Smooth muscle cell (in vitro differentiated cells): ENCODE measurements at regions not wholly inside any gene's neighbourhood (a gene's known extent, or its start where the extent isn't known, plus 50 kb on each side); places are given as distances from the start of the nearest gene placed in this dataset.

Experiments used
- DNase-seq: peaks from one replicate; lab custom pipeline; 2025; ENCODE audit not compliant: unreplicated experiment; lab: John Stamatoyannopoulos, UW
- H2AFZ ChIP-seq: fragments of 200-600 bp; sonication (generic); 2 replicates; pipeline ENCODE4 v1.6.0; 2016; ENCODE audit warnings: antibody characterized with exemption, low read depth, mild to moderate bottlenecking
- H3F3A ChIP-seq: fragments of 200-600 bp; sonication (generic); 2 replicates; pipeline ENCODE4 v1.6.0; 2017; ENCODE audit warnings: antibody characterized with exemption, low read depth
- H3K27ac ChIP-seq: fragments of 200-600 bp; sonication (generic); 2 replicates; pipeline ENCODE4 v1.5.1; 2016; ENCODE audit warnings: low read depth, mild to moderate bottlenecking
- H3K27me3 ChIP-seq: fragments of 200-600 bp; sonication (generic); 2 replicates; pipeline ENCODE4 v1.6.1; 2016; ENCODE audit warnings: low read depth, mild to moderate bottlenecking
- H3K36me3 ChIP-seq: fragments of 200-600 bp; sonication (generic); 2 replicates; pipeline ENCODE4 v1.5.1; 2016; ENCODE audit warnings: low read depth
- H3K4me1 ChIP-seq: fragments of 200-600 bp; sonication (generic); 2 replicates; pipeline ENCODE4 v1.5.1; 2016; ENCODE audit warnings: low read depth
- H3K4me2 ChIP-seq: fragments of 200-600 bp; sonication (generic); 2 replicates; pipeline ENCODE4 v1.6.0; 2016; ENCODE audit warnings: mild to moderate bottlenecking
- H3K4me3 ChIP-seq: fragments of 200-600 bp; sonication (generic); 2 replicates; pipeline ENCODE4 v1.5.1; 2016; ENCODE audit warnings: mild to moderate bottlenecking
- H3K79me2 ChIP-seq: fragments of 200-600 bp; sonication (generic); 2 replicates; pipeline ENCODE4 v1.6.0; 2016; ENCODE audit warnings: low read depth, mild to moderate bottlenecking
- H3K9ac ChIP-seq: fragments of 200-600 bp; sonication (generic); 2 replicates; pipeline ENCODE4 v1.6.0; 2016; ENCODE audit warnings: low read depth
- H3K9me3 ChIP-seq: fragments of 200-600 bp; sonication (generic); replicated peaks from 2 replicates; pipeline ENCODE4 v1.5.1; 2016; ENCODE audit warnings: low read depth
- H4K20me1 ChIP-seq: fragments of 200-600 bp; sonication (generic); 2 replicates; pipeline ENCODE4 v1.6.0; 2016; ENCODE audit warnings: low read depth
- CTCF ChIP-seq: fragments of 200-600 bp; sonication (generic); IDR thresholded peaks from 2 replicates; pipeline ENCODE4 v1.5.1; 2017; ENCODE audit warnings: borderline replicate concordance, mild to moderate bottlenecking, antibody characterized with exemption; ENCODE audit not compliant: insufficient read depth, poor library complexity, severe bottlenecking
- WGBS: methylation state at CpG from one replicate; pipeline ENCODE4 v1.1.7; 2016; ENCODE audit warnings: low lambda C conversion rate; 5-methylcytosine and 5-hydroxymethylcytosine counted together

- no peak overlapping the region for H3K4me2 ChIP-seq
- H3K27ac ChIP-seq, result no peak overlapping the region
- H3K36me3 ChIP-seq, result no peaks in the 10 kb centered on the region
- no peak for DNase-seq
- peaks cover 4% of the 10 kb centered on the region for H3F3A ChIP-seq
- no peaks in the 10 kb centered on the region for H3K9me3 ChIP-seq
- peaks cover 20% of the 10 kb centered on the region for H3K79me2 ChIP-seq
- 77% methylated on average over 4 of the region's 4 CpGs for WGBS
- H3K4me3 ChIP-seq, result no peak overlapping the region
- no peak overlapping the region for H3K9ac ChIP-seq
- H3K4me1 ChIP-seq, result peaks cover 13% of the 10 kb centered on the region
- H4K20me1 ChIP-seq, result peaks cover 10% of the 10 kb centered on the region
- no peak overlapping the region for H2AFZ ChIP-seq
- no peak for TF ChIP-seq CTCF
- H3K27me3 ChIP-seq, result no peaks in the 10 kb centered on the region
These were observed 87.0 kb downstream of the FAM217A start for GRCh38 chr6:3991941-3992340.

GRCh38 chr6:3996349-3996748, 82.6 kb downstream of the FAM217A start:
- H3K4me2 ChIP-seq, result no peak overlapping the region
- H3K4me3 ChIP-seq, result no peak overlapping the region
- H3K4me1 ChIP-seq, result peaks cover 17% of the 10 kb centered on the region
- no peaks in the 10 kb centered on the region for H3F3A ChIP-seq
- no peak for TF ChIP-seq CTCF
- H3K9ac ChIP-seq, result no peak overlapping the region
- DNase-seq, result no peak
- no peaks in the 10 kb centered on the region for H3K36me3 ChIP-seq
- 86% methylated on average over 4 of the region's 4 CpGs for WGBS
- no peak overlapping the region for H2AFZ ChIP-seq
- peaks cover 34% of the 10 kb centered on the region for H4K20me1 ChIP-seq
- no peaks in the 10 kb centered on the region for H3K9me3 ChIP-seq
- H3K27ac ChIP-seq, result peak overlapping the region; percentile 79
- peaks cover 38% of the 10 kb centered on the region for H3K79me2 ChIP-seq
- no peaks in the 10 kb centered on the region for H3K27me3 ChIP-seq

GRCh38 chr6:3997177-3997770, 81.7 kb downstream of the FAM217A start:
- H3K27me3 ChIP-seq, result no peaks in the 10 kb centered on the region
- H2AFZ ChIP-seq, result no peak overlapping the region
- peak overlapping the region; percentile 64 for H3K9ac ChIP-seq
- no peaks in the 10 kb centered on the region for H3F3A ChIP-seq
- WGBS, result 60% methylated on average over 3 of the region's 3 CpGs
- no peak for TF ChIP-seq CTCF
- H3K4me2 ChIP-seq, result peak overlapping the region; percentile 22
- H3K4me1 ChIP-seq, result peaks cover 17% of the 10 kb centered on the region
- peaks cover 34% of the 10 kb centered on the region for H4K20me1 ChIP-seq
- H3K27ac ChIP-seq, result peak overlapping the region; percentile 79
- no peaks in the 10 kb centered on the region for H3K9me3 ChIP-seq
- H3K79me2 ChIP-seq, result peaks cover 38% of the 10 kb centered on the region
- no peak overlapping the region for H3K4me3 ChIP-seq
- DNase-seq, result no peak
- no peaks in the 10 kb centered on the region for H3K36me3 ChIP-seq
